Lower lobe of right lung (tissue), 2 donors: ENCODE measurements at regions not wholly inside any gene's neighbourhood (a gene's known extent, or its start where the extent isn't known, plus 50 kb on each side); places are given as distances from the start of the nearest gene placed in this dataset.

Experiments
- ATAC-seq, 2 donors: fragments of 200-7000 bp; cut with Tn5 transposase; one replicate each; pipeline ENCODE4 v1.9.1; 2020 to 2022; ENCODE audit warnings: mild to moderate bottlenecking in 2 of 2, moderate library complexity in 2 of 2
- DNase-seq: peaks from one replicate; pipeline ENCODE4 v3.0.0-alpha.2; 2020
- H3K27ac ChIP-seq: fragments of 200-600 bp; one replicate; pipeline ENCODE4 v1.8.0; 2022
- H3K27me3 ChIP-seq: fragments of 200-600 bp; one replicate; pipeline ENCODE4 v1.8.0; 2022; ENCODE audit warnings: low read depth
- H3K36me3 ChIP-seq: fragments of 200-600 bp; one replicate; pipeline ENCODE4 v1.8.0; 2022; ENCODE audit warnings: mild to moderate bottlenecking
- H3K4me1 ChIP-seq: fragments of 200-600 bp; one replicate; pipeline ENCODE4 v1.8.0; 2022
- H3K4me3 ChIP-seq: fragments of 200-600 bp; one replicate; pipeline ENCODE4 v1.8.0; 2022; ENCODE audit warnings: mild to moderate bottlenecking
- H3K9me3 ChIP-seq: fragments of 200-600 bp; one replicate; pipeline ENCODE4 v1.8.0; 2022
- CTCF ChIP-seq: fragments of 200-600 bp; IDR thresholded peaks from one replicate; pipeline ENCODE4 v1.8.0; 2022; ENCODE audit warnings: antibody characterized with exemption, mild to moderate bottlenecking
- intact Hi-C: fragments of 100-400 bp; cut with DNase I; formaldehyde crosslinking; loops from one replicate; pipeline ENCODE4 v1.11.0; 2022
- donor health status: DM: no; HTN: yes; CAD: no; lungs with severe emphysema.

- no peak for TF ChIP-seq CTCF
- no peaks in the 10 kb centered on the region for H3K4me1 ChIP-seq
- H3K27ac ChIP-seq, result no peak overlapping the region
- intact Hi-C loops, result no loop called here
- no peaks in the 10 kb centered on the region for H3K9me3 ChIP-seq
- ATAC-seq (no peak), DNase-seq (no peak)
- H3K36me3 ChIP-seq, result no peaks in the 10 kb centered on the region
- H3K4me3 ChIP-seq, result no peak overlapping the region
- no peaks in the 10 kb centered on the region for H3K27me3 ChIP-seq
Observed at GRCh38 chrX:40188573-40189417, 91.0 kb upstream of the BCOR start.

GRCh38 chrX:40184968-40185367 is 87.2 kb upstream of the BCOR start:
- no peak overlapping the region for H3K4me3 ChIP-seq
- no peaks in the 10 kb centered on the region for H3K9me3 ChIP-seq
- no peak overlapping the region for H3K27ac ChIP-seq
- no peak for DNase-seq
- H3K4me1 ChIP-seq, result no peaks in the 10 kb centered on the region
- intact Hi-C loops, result no loop called here
- no peak for ATAC-seq
- no peak for TF ChIP-seq CTCF
- H3K27me3 ChIP-seq, result no peaks in the 10 kb centered on the region
- no peaks in the 10 kb centered on the region for H3K36me3 ChIP-seq

- Histone ChIP-seq H3K4me3 (no peak overlapping the region), H3K4me1 (no peaks in the 10 kb centered on the region), H3K27me3 (no peaks in the 10 kb centered on the region), H3K36me3 (no peaks in the 10 kb centered on the region), H3K27ac (no peak overlapping the region), H3K9me3 (no peaks in the 10 kb centered on the region)
- ATAC-seq (no peak), DNase-seq (no peak)
- intact Hi-C loops, result no loop called here
- TF ChIP-seq CTCF, result no peak
Observed at GRCh38 chrX:40182615-40183014, 84.9 kb upstream of the BCOR start.

GRCh38 chrX:40182095-40182494 is 84.3 kb upstream of the BCOR start:
- no peak for TF ChIP-seq CTCF
- H3K4me3 ChIP-seq, result no peak overlapping the region

GRCh38 chrX:40179283-40179682 is 81.5 kb upstream of the BCOR start:
- intact Hi-C loops, result no loop called here
- Histone ChIP-seq H3K27me3 (no peaks in the 10 kb centered on the region), H3K27ac (no peak overlapping the region), H3K9me3 (no peaks in the 10 kb centered on the region), H3K4me3 (no peak overlapping the region), H3K36me3 (no peaks in the 10 kb centered on the region), H3K4me1 (peaks cover 10% of the 10 kb centered on the region)
- no peak for DNase-seq
- no peak for ATAC-seq
- TF ChIP-seq CTCF, result no peak

More at GRCh38 chrX:40182095-40182494, 84.3 kb upstream of the BCOR start:
- intact Hi-C loops, result no loop called here
- no peaks in the 10 kb centered on the region for H3K27me3 ChIP-seq
- ATAC-seq (no peak), DNase-seq (no peak)
- H3K9me3 ChIP-seq, result no peaks in the 10 kb centered on the region
- H3K27ac ChIP-seq, result no peak overlapping the region
- no peaks in the 10 kb centered on the region for H3K36me3 ChIP-seq
- H3K4me1 ChIP-seq, result peaks cover 4% of the 10 kb centered on the region
